H1 (cell line): ENCODE measurements at regions not wholly inside any gene's neighbourhood (a gene's known extent, or its start where the extent isn't known, plus 50 kb on each side); places are given as distances from the start of the nearest gene placed in this dataset.

Experiments used
- CTCF ChIA-PET: fragments of 300-600 bp; sonication (Branson Sonifier 250); formaldehyde crosslinking; loops from one replicate; lab custom pipeline; 2021; ENCODE audit not compliant: partially characterized antibody; lab: Charles Lee
- POLR2A ChIA-PET: fragments of 300-600 bp; sonication (Branson Sonifier 250); formaldehyde crosslinking; loops from one replicate; lab custom pipeline; 2021; ENCODE audit warnings: inconsistent platforms; ENCODE audit not compliant: partially characterized antibody; lab: Charles Lee
- DNase-seq, 2 experiments: peaks; one replicate each; pipeline versions ENCODE4 v3.0.0 to v3.0.0-alpha.2; 2010 to 2022; ENCODE audit warnings: low spot score in 2 of 2, low read depth in 1 of 2, mixed read lengths in 1 of 2
- FAIRE-seq: peaks from 2 replicates; lab custom pipeline; 2011; peaks lifted over from hg19 to GRCh38; lab: Jason Lieb, UNC
- H2AFZ ChIP-seq: 2 replicates; pipeline ENCODE4 v1.8.1; 2012; ENCODE audit warnings: low read length, inconsistent platforms
- H2AK5ac ChIP-seq: 2 replicates; pipeline ENCODE4 v1.6.1; 2013; ENCODE audit warnings: low read depth, low read length
- H2BK120ac ChIP-seq: replicated peaks from 2 replicates; pipeline ENCODE3; 2013; ENCODE audit warnings: low read depth, low read length, inconsistent platforms
- H2BK12ac ChIP-seq: 2 replicates; pipeline ENCODE4 v1.6.1; 2013; ENCODE audit warnings: low read depth, low read length
- H2BK15ac ChIP-seq: 2 replicates; pipeline ENCODE4 v1.6.1; 2013; ENCODE audit warnings: low read length
- H2BK20ac ChIP-seq: 2 replicates; pipeline ENCODE4 v1.6.1; 2013; ENCODE audit warnings: low read length
- H2BK5ac ChIP-seq: 2 replicates; pipeline ENCODE4 v1.6.1; 2013; ENCODE audit warnings: low read depth, low read length
- H3K14ac ChIP-seq: 2 replicates; pipeline ENCODE4 v1.6.1; 2013; ENCODE audit warnings: inconsistent platforms; ENCODE audit not compliant: insufficient read length
- H3K18ac ChIP-seq: 2 replicates; pipeline ENCODE4 v1.6.1; 2013; ENCODE audit warnings: low read length; ENCODE audit errors: extremely low read depth
- H3K23ac ChIP-seq: 2 replicates; pipeline ENCODE4 v1.6.1; 2013; ENCODE audit warnings: inconsistent platforms; ENCODE audit not compliant: insufficient read length
- H3K23me2 ChIP-seq: 2 replicates; pipeline ENCODE4 v1.6.1; 2013; ENCODE audit warnings: low read depth, low read length
- H3K27ac ChIP-seq: 2 replicates; pipeline ENCODE4 v1.6.1; 2011; ENCODE audit warnings: low read depth, low read length, inconsistent platforms
- H3K27me3 ChIP-seq, 4 experiments: replicated peaks in 1 of 4; 1 replicate in 1 of 4; 2 replicates in 3 of 4; pipeline versions ENCODE4 v1.6.1 to v1.8.1; 2011 to 2013; ENCODE audit warnings: low read length in 3 of 4, mild to moderate bottlenecking in 3 of 4, inconsistent platforms in 2 of 4, mixed read lengths in 2 of 4, moderate library complexity in 1 of 4; ENCODE audit not compliant: control insufficient read depth in 3 of 4, insufficient read depth in 3 of 4; ENCODE audit errors: extremely low read depth in 1 of 4
- H3K36me3 ChIP-seq, 4 experiments: 2 replicates each; pipeline versions ENCODE4 v1.6.1 to v1.8.1; 2011 to 2013; ENCODE audit warnings: mild to moderate bottlenecking in 4 of 4, low read length in 3 of 4, moderate library complexity in 2 of 4, control low read depth in 1 of 4, inconsistent platforms in 1 of 4; ENCODE audit not compliant: insufficient read depth in 4 of 4, control insufficient read depth in 2 of 4
- H3K4ac ChIP-seq: replicated peaks from 2 replicates; pipeline ENCODE3; 2013; ENCODE audit warnings: low read length, low read depth, mixed read lengths, inconsistent platforms; ENCODE audit not compliant: insufficient read length
- H3K4me1 ChIP-seq, 4 experiments: replicated peaks in 1 of 4; 1 replicate in 1 of 4; 2 replicates in 3 of 4; pipeline versions ENCODE4 v1.6.1 to v1.8.1; 2011 to 2013; ENCODE audit warnings: low read length in 3 of 4, inconsistent platforms in 2 of 4, mixed read lengths in 1 of 4; ENCODE audit not compliant: insufficient read depth in 4 of 4, control insufficient read depth in 3 of 4
- H3K4me2 ChIP-seq, 2 experiments: 2 replicates each; pipeline versions ENCODE4 v1.6.1 to v1.8.1; 2011 to 2013; ENCODE audit warnings: low read depth in 2 of 2, low read length in 2 of 2, control low read depth in 1 of 2, inconsistent platforms in 1 of 2, mild to moderate bottlenecking in 1 of 2; ENCODE audit not compliant: insufficient read depth in 1 of 2
- H3K4me3 ChIP-seq, 4 experiments: fragments of 200-600, 300-600 bp in 1 of 4; sonication (generic), shearing (Covaris generic), sonication (Bioruptor Twin) in 1 of 4; 2 replicates each; pipeline versions ENCODE4 v1.5.1 to v1.8.1; 2011 to 2016; ENCODE audit warnings: low read length in 4 of 4, low read depth in 3 of 4, control low read depth in 2 of 4, inconsistent platforms in 2 of 4, mild to moderate bottlenecking in 2 of 4, mixed read lengths in 1 of 4, moderate library complexity in 1 of 4; ENCODE audit not compliant: insufficient read depth in 2 of 4; ENCODE audit errors: extremely low read depth in 1 of 4
- H3K56ac ChIP-seq: replicated peaks from 2 replicates; pipeline ENCODE3; 2013; ENCODE audit warnings: low read depth, mild to moderate bottlenecking, mixed read lengths, low read length, inconsistent platforms; ENCODE audit not compliant: insufficient read length
- H3K79me1 ChIP-seq: 2 replicates; pipeline ENCODE4 v1.6.1; 2013; ENCODE audit warnings: low read depth, low read length, control low read depth
- H3K79me2 ChIP-seq, 2 experiments: 2 replicates each; pipeline versions ENCODE4 v1.6.1 to v1.8.1; 2012 to 2013; ENCODE audit warnings: low read length in 2 of 2, mild to moderate bottlenecking in 2 of 2, inconsistent platforms in 1 of 2; ENCODE audit not compliant: insufficient read depth in 2 of 2, control insufficient read depth in 1 of 2
- H3K9ac ChIP-seq, 4 experiments: replicated peaks in 1 of 4; 1 replicate in 1 of 4; 2 replicates in 3 of 4; pipeline versions ENCODE4 v1.6.1 to v1.8.1; 2011 to 2013; ENCODE audit warnings: low read depth in 3 of 4, low read length in 3 of 4, control low read depth in 2 of 4, mild to moderate bottlenecking in 2 of 4, moderate library complexity in 2 of 4, inconsistent platforms in 1 of 4; ENCODE audit errors: extremely low read depth in 1 of 4
- H3K9me3 ChIP-seq, 2 experiments: 2 replicates each; pipeline versions ENCODE4 v1.6.1 to v1.8.1; 2012 to 2013; ENCODE audit warnings: mild to moderate bottlenecking in 2 of 2, moderate library complexity in 2 of 2, control low read depth in 1 of 2, inconsistent platforms in 1 of 2, low read depth in 1 of 2, low read length in 1 of 2, mixed read lengths in 1 of 2; ENCODE audit not compliant: insufficient read depth in 2 of 2
- H4K20me1 ChIP-seq, 2 experiments: replicated peaks in 1 of 2; 2 replicates each; pipeline versions ENCODE3 to v1.8.1; 2011 to 2013; ENCODE audit warnings: inconsistent platforms in 2 of 2, low read length in 2 of 2, mild to moderate bottlenecking in 1 of 2; ENCODE audit not compliant: insufficient read depth in 2 of 2, control insufficient read depth in 1 of 2
- H4K5ac ChIP-seq: 2 replicates; pipeline ENCODE4 v1.6.1; 2013; ENCODE audit warnings: low read length, low read depth, mixed read lengths, inconsistent platforms; ENCODE audit not compliant: insufficient read length
- H4K8ac ChIP-seq: 2 replicates; pipeline ENCODE4 v1.8.0; 2013; ENCODE audit warnings: mild to moderate bottlenecking, moderate library complexity, low read length, inconsistent platforms; ENCODE audit not compliant: insufficient read depth; ENCODE audit errors: extremely low read depth
- H4K91ac ChIP-seq: replicated peaks from 2 replicates; pipeline ENCODE3; 2013; ENCODE audit warnings: low read length, mixed read lengths, inconsistent platforms; ENCODE audit not compliant: insufficient read length
- BACH1 ChIP-seq: IDR thresholded peaks from 2 replicates; pipeline ENCODE4 v1.6.1; 2012; ENCODE audit warnings: low read length, improper control_type of control experiment
- BRCA1 ChIP-seq: IDR thresholded peaks from 2 replicates; pipeline ENCODE4 v1.6.1; 2012; ENCODE audit warnings: low read depth, low read length, improper control_type of control experiment
- CBX8 ChIP-seq: fragments of 300-800, 300-1000 bp; sonication (generic); IDR thresholded peaks from 2 replicates; pipeline ENCODE4 v1.7.1; 2016; ENCODE audit warnings: low read depth, low read length, borderline replicate concordance
- EZH2 ChIP-seq: fragments of 200-600 bp; sonication (generic); IDR thresholded peaks from 2 replicates; pipeline ENCODE4 v1.7.1; 2012; ENCODE audit warnings: low read depth, mild to moderate bottlenecking, moderate library complexity, low read length, inconsistent platforms; ENCODE audit not compliant: severe bottlenecking
- HDAC2 ChIP-seq, 2 experiments: fragments of 300-600 bp in 1 of 2; sonication (generic) in 1 of 2; IDR thresholded peaks; 2 replicates each; pipeline ENCODE4 v1.6.1; 2011 to 2012; ENCODE audit warnings: low read depth in 2 of 2, low read length in 2 of 2, mild to moderate bottlenecking in 2 of 2, moderate library complexity in 2 of 2, borderline replicate concordance in 1 of 2, inconsistent platforms in 1 of 2
- MAFK ChIP-seq: IDR thresholded peaks from 2 replicates; pipeline ENCODE4 v1.6.1; 2012; ENCODE audit warnings: low read depth, mild to moderate bottlenecking, improper control_type of control experiment, low read length
- SP1 ChIP-seq: IDR thresholded peaks from 2 replicates; pipeline ENCODE4 v1.6.1; 2011; ENCODE audit warnings: low read depth, low read length
- WGBS, 2 experiments: shearing (Covaris generic) in 1 of 2; methylation state at CpG; one replicate each; pipeline versions ENCODE4 v1.1.6 to v1.1.7; 2013 to 2015; ENCODE audit warnings: low lambda C conversion rate in 2 of 2, mixed read lengths in 2 of 2, inconsistent platforms in 1 of 2, low coverage in 1 of 2, missing lambda C conversion rate in 1 of 2; ENCODE audit not compliant: insufficient replicate concordance in 2 of 2, insufficient coverage in 1 of 2, insufficient read length in 1 of 2; ENCODE audit errors: extremely low coverage in 1 of 2, missing lambda C conversion rate in 1 of 2; 5-methylcytosine and 5-hydroxymethylcytosine counted together
- TF ChIP-seq, protein P1 (sequence below): IDR thresholded peaks from 2 replicates; pipeline ENCODE4 v1.6.1; 2012; ENCODE audit warnings: low read length, inconsistent platforms
- TF ChIP-seq, protein P2 (sequence below): IDR thresholded peaks from 2 replicates; pipeline ENCODE4 v1.6.1; 2012; ENCODE audit warnings: inconsistent platforms
- TF ChIP-seq, protein P3 (sequence below): IDR thresholded peaks from 2 replicates; pipeline ENCODE4 v1.6.1; 2012; ENCODE audit warnings: inconsistent platforms

DNA sequence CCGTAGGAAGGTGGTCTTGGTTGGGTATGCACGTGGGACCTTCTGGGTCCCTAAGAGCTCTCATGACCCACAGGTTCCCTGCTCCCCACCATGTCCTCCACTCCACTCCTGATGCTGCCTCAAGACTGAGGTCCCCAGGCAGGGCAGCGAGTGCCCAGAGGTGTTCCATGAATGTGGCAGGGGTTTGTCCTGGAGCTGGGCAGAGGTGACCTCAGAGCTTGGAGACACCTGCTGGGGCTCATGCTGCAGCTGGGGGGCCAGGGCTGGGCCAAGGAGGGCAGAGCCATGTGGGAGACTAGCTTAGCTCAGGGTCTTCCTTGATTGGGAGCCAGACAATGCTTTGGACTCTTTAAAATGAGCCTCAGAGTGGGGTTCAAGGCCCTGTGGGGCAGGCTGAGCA is 74.0 kb upstream of the PITX1 start:
- no peak overlapping the region for H2AK5ac ChIP-seq
- H3K23me2 ChIP-seq = no peaks in the 10 kb centered on the region
- no peak overlapping the region for H3K4me2 ChIP-seq
- no peak overlapping the region for H4K8ac ChIP-seq
- no peak overlapping the region for H3K56ac ChIP-seq
- H2BK120ac ChIP-seq = no peak overlapping the region
- no peaks in the 10 kb centered on the region for H4K20me1 ChIP-seq
- H3K18ac ChIP-seq = no peak overlapping the region
- no peak overlapping the region for H3K4me3 ChIP-seq
- POLR2A ChIA-PET = no interaction called here
- H2BK12ac ChIP-seq = no peak overlapping the region
- no peaks in the 10 kb centered on the region for H3K79me1 ChIP-seq
- H2BK15ac ChIP-seq = no peak overlapping the region
- no peak overlapping the region for H2BK20ac ChIP-seq
- H3K23ac ChIP-seq = no peak overlapping the region
- TF ChIP-seq BRCA1 (no peak), SP1 (no peak), EZH2 (no peak), CBX8 (no peak), BACH1 (no peak), MAFK (no peak), HDAC2 (IDR thresholded peaks at IDR 0.05; ENCODE audit: borderline replicate concordance in 1 of 2, low read depth in 2 of 2, low read length in 2 of 2) (no peak)
- TF ChIP-seq, protein P1, sequence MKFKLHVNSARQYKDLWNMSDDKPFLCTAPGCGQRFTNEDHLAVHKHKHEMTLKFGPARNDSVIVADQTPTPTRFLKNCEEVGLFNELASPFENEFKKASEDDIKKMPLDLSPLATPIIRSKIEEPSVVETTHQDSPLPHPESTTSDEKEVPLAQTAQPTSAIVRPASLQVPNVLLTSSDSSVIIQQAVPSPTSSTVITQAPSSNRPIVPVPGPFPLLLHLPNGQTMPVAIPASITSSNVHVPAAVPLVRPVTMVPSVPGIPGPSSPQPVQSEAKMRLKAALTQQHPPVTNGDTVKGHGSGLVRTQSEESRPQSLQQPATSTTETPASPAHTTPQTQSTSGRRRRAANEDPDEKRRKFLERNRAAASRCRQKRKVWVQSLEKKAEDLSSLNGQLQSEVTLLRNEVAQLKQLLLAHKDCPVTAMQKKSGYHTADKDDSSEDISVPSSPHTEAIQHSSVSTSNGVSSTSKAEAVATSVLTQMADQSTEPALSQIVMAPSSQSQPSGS = no peak
- TF ChIP-seq, protein P2, sequence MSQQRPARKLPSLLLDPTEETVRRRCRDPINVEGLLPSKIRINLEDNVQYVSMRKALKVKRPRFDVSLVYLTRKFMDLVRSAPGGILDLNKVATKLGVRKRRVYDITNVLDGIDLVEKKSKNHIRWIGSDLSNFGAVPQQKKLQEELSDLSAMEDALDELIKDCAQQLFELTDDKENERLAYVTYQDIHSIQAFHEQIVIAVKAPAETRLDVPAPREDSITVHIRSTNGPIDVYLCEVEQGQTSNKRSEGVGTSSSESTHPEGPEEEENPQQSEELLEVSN = no peak
- TF ChIP-seq, protein P3, sequence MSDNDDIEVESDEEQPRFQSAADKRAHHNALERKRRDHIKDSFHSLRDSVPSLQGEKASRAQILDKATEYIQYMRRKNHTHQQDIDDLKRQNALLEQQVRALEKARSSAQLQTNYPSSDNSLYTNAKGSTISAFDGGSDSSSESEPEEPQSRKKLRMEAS = no peak
- no peak overlapping the region for H2AFZ ChIP-seq
- no peaks in the 10 kb centered on the region for H3K36me3 ChIP-seq
- H3K79me2 ChIP-seq = no peaks in the 10 kb centered on the region
- DNase-seq (no peak), FAIRE-seq (no peak)
- no peak overlapping the region for H3K14ac ChIP-seq
- H2BK5ac ChIP-seq = no peak overlapping the region
- no peaks in the 10 kb centered on the region for H3K4me1 ChIP-seq
- 89% methylated on average over 3 of the region's 3 CpGs; no CpG with 5 or more reads in 1 of the 2 experiments for WGBS, 2 experiments
- CTCF ChIA-PET = interaction anchor here (0.9 to 7.4 kb wide), 4 partner anchors 9 to 66 kb away, joined by 3 to 38 read pairs (median 3); no protein-coding TSS in a partner anchor
- H3K27ac ChIP-seq = no peak overlapping the region
- H4K91ac ChIP-seq = no peak overlapping the region
- no peak overlapping the region for H3K4ac ChIP-seq
- 0 out of 7 replicates have a peak, but pooled peaks cover 0 to 3% (median 0%) of the 10 kb centered on the region in 4 experiments for H3K27me3 ChIP-seq
- H3K9me3 ChIP-seq = no peaks in the 10 kb centered on the region
- H3K9ac ChIP-seq = no peak overlapping the region
- no peak overlapping the region for H4K5ac ChIP-seq
